ENCODE measurements at regions not wholly inside any gene's neighbourhood (a gene's known extent, or its start where the extent isn't known, plus 50 kb on each side); places are given as distances from the start of the nearest gene placed in this dataset.

DNA sequence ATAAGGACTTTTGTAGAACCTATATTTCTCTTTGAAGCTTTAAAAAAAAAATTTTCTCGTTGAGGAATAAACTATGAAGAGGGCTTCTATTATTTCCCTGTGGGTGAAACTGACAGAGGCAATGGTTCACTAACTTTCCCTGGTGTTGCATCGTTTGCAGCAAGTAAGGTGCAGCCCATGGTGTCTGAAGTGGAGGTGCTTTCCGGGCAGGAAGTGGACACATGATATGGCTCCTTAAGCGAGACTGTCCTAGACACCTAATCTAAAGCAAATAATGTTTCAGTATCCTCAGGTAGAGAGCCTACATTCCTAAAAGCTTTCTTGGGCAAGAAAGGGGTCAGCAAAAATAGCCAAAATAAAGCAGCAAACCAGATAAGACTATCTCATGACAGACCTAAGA, 437.6 kb upstream of the ARGLU1 start:
- dilution Hi-C loops (cut with MboI; ENCODE audit: extremely low pct_ligation_motif_present, low sequenced_read_pairs) (no loop called here), intact Hi-C loops (cut with micrococcal nuclease) (no loop called here)
- BruUV-seq (replicated peaks) = no TSS peak
- Histone ChIP-seq H3K27me3 (ENCODE audit: control insufficient read depth in 2 of 2, insufficient read depth in 2 of 2, low read length in 2 of 2) (no peaks in the 10 kb centered on the region), H3K9me3 (replicated peaks; ENCODE audit: control insufficient read depth, insufficient read depth, low read length) (no peaks in the 10 kb centered on the region), H2AFZ (ENCODE audit: low read depth, low read length) (no peak overlapping the region), H3K9ac (replicated peaks; ENCODE audit: extremely low read depth, insufficient read depth, low read length) (no peak overlapping the region), H3K79me2 (ENCODE audit: control insufficient read depth, insufficient read depth, low read length) (no peaks in the 10 kb centered on the region), H3K4me3 (replicated peaks in 1 of 3; ENCODE audit: insufficient read depth in 1 of 3, low read depth in 1 of 3, low read length in 3 of 3) (no peak overlapping the region), H3K27ac (ENCODE audit: insufficient read depth, low read depth, low read length) (no peak overlapping the region), H4K20me1 (replicated peaks; ENCODE audit: control insufficient read depth, extremely low read depth, insufficient read depth, low read length) (no peaks in the 10 kb centered on the region), H3K36me3 (ENCODE audit: control insufficient read depth in 2 of 2, extremely low read depth in 1 of 2, insufficient read depth in 2 of 2, low read length in 2 of 2) (no peaks in the 10 kb centered on the region), H3K9me1 (replicated peaks; ENCODE audit: control insufficient read depth, extremely low read depth, insufficient read depth, low read length) (no peaks in the 10 kb centered on the region), H3K4me2 (ENCODE audit: insufficient read depth, low read length) (no peak overlapping the region), H3K4me1 (ENCODE audit: control insufficient read depth, extremely low read depth, insufficient read depth, low read length) (no peaks in the 10 kb centered on the region)
- no peak for TF ChIP-seq FOS (IDR thresholded peaks at IDR 0.05; ENCODE audit: borderline replicate concordance, insufficient read depth, low read length)
- no peak for TF ChIP-seq EZH2 (IDR thresholded peaks at IDR 0.05; ENCODE audit: borderline replicate concordance, low read depth, low read length, severe bottlenecking)
- no peak for TF ChIP-seq GATA2 (IDR thresholded peaks at IDR 0.05; ENCODE audit: insufficient read depth, insufficient read length, low read depth, low read length)
- TF ChIP-seq POLR2A (IDR thresholded peaks at IDR 0.05; ENCODE audit: low read depth, low read length) = no peak
- TF ChIP-seq, protein P1, sequence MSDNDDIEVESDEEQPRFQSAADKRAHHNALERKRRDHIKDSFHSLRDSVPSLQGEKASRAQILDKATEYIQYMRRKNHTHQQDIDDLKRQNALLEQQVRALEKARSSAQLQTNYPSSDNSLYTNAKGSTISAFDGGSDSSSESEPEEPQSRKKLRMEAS (IDR thresholded peaks at IDR 0.05; ENCODE audit: insufficient read depth, insufficient read length) = no peak
- TF ChIP-seq JUN (IDR thresholded peaks at IDR 0.05; ENCODE audit: borderline replicate concordance, insufficient read depth, insufficient read length, low read depth) = no peak
- TF ChIP-seq, protein P2, sequence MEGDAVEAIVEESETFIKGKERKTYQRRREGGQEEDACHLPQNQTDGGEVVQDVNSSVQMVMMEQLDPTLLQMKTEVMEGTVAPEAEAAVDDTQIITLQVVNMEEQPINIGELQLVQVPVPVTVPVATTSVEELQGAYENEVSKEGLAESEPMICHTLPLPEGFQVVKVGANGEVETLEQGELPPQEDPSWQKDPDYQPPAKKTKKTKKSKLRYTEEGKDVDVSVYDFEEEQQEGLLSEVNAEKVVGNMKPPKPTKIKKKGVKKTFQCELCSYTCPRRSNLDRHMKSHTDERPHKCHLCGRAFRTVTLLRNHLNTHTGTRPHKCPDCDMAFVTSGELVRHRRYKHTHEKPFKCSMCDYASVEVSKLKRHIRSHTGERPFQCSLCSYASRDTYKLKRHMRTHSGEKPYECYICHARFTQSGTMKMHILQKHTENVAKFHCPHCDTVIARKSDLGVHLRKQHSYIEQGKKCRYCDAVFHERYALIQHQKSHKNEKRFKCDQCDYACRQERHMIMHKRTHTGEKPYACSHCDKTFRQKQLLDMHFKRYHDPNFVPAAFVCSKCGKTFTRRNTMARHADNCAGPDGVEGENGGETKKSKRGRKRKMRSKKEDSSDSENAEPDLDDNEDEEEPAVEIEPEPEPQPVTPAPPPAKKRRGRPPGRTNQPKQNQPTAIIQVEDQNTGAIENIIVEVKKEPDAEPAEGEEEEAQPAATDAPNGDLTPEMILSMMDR (IDR thresholded peaks at IDR 0.05; ENCODE audit: extremely low read depth in 1 of 2, insufficient read depth in 1 of 2, low read depth in 1 of 2, low read length in 2 of 2) = no peak
- no peak for TF ChIP-seq MYC (IDR thresholded peaks at IDR 0.05; ENCODE audit: low read depth, low read length)
- no peak for TF ChIP-seq POLR2AphosphoS5 (IDR thresholded peaks at IDR 0.05; ENCODE audit: insufficient read depth, low read depth, low read length)
- ChIA-PET POLR2A (no interaction called here), CTCF (no interaction called here)
- DNase-seq (ENCODE audit: low read depth, low spot score) (no peak), FAIRE-seq (no peak)
